Esophagus squamous epithelium (tissue), 5 donors: ENCODE measurements at regions not wholly inside any gene's neighbourhood (a gene's known extent, or its start where the extent isn't known, plus 50 kb on each side); places are given as distances from the start of the nearest gene placed in this dataset.
"Not testable (repeated sequence)": the region's sequence is repeated elsewhere in the genome, so short reads cannot be mapped to it uniquely, and the experiment has no call there.

Experiments used
- DNase-seq: peaks from one replicate; lab custom pipeline; 2025; lab: John Stamatoyannopoulos, UW
- H3K27ac ChIP-seq, 4 donors: fragments of 200-600 bp; sonication (generic); one replicate each; pipeline ENCODE4 v1.5.1; 2016 to 2019; ENCODE audit warnings: mild to moderate bottlenecking in 1 of 4
- H3K27me3 ChIP-seq, 4 donors: fragments of 200-600 bp; sonication (generic); 1 replicate in 3 of 4; 2 replicates in 1 of 4; pipeline versions ENCODE4 v1.5.1 to v1.6.0; 2017 to 2021; ENCODE audit warnings: antibody characterized with exemption in 1 of 4
- H3K36me3 ChIP-seq, 3 donors: fragments of 200-600 bp; sonication (generic); one replicate each; pipeline ENCODE4 v1.5.1; 2016 to 2019
- H3K4me1 ChIP-seq, 3 donors: fragments of 200-600 bp; sonication (generic); one replicate each; pipeline ENCODE4 v1.5.1; 2017 to 2019
- H3K4me3 ChIP-seq, 4 donors: fragments of 200-600 bp; sonication (generic); 1 replicate in 3 of 4; 2 replicates in 1 of 4; pipeline ENCODE4 v1.5.1; 2016 to 2019; ENCODE audit warnings: mild to moderate bottlenecking in 2 of 4, moderate library complexity in 1 of 4
- H3K9me3 ChIP-seq, 3 donors: fragments of 200-600 bp; sonication (generic); one replicate each; pipeline ENCODE4 v1.5.1; 2016 to 2019
- CTCF ChIP-seq, 6 experiments: fragments of 450-650 bp in 4 of 6; fragments of 200-600 bp in 2 of 6; sonication (generic) in 2 of 6; IDR thresholded peaks; one replicate each; pipeline ENCODE4 v1.5.1; 2016 to 2019; ENCODE audit warnings: antibody characterized with exemption in 6 of 6, mild to moderate bottlenecking in 4 of 6, moderate library complexity in 4 of 6
- POLR2A ChIP-seq, 4 donors: fragments of 450-650 bp; IDR thresholded peaks; one replicate each; pipeline ENCODE4 v1.6.1; 2017; ENCODE audit warnings: antibody characterized with exemption in 4 of 4, mild to moderate bottlenecking in 4 of 4, moderate library complexity in 3 of 4
- WGBS, 2 donors: methylation state at CpG; one replicate each; pipeline ENCODE4 v1.1.5; 2018; 5-methylcytosine and 5-hydroxymethylcytosine counted together
- intact Hi-C: fragments of 100-400 bp; cut with DNase I; formaldehyde crosslinking; loops from one replicate; pipeline ENCODE4 v1.15.0; 2022
- donor health status: DM: yes; HTN: yes; CAD: no.

- no peaks in the 10 kb centered on the region for H3K27me3 ChIP-seq
- no peaks in the 10 kb centered on the region for H3K4me1 ChIP-seq
- no peak for DNase-seq
- intact Hi-C loops: no loop called here
- no peak overlapping the region for H3K27ac ChIP-seq
- TF ChIP-seq POLR2A (IDR thresholded peaks at IDR 0.05) (no peak), CTCF (IDR thresholded peaks at IDR 0.05) (peak in 1 of 6 experiments; percentile 9)
- no peaks in the 10 kb centered on the region for H3K9me3 ChIP-seq
- no peaks in the 10 kb centered on the region for H3K36me3 ChIP-seq
- 89 to 92% methylated on average over 3 of the region's 3 CpGs for WGBS, 2 donors
- H3K4me3 ChIP-seq: no peak overlapping the region
These were observed 460.7 kb upstream of the MEIS1 start for GRCh38 chr2:65974067-65974723.

GRCh38 chr2:65969161-65969560, 465.8 kb upstream of the MEIS1 start:
- no peak for DNase-seq
- 63 to 84% methylated on average over 1 to 3 of the region's 3 CpGs for WGBS, 2 donors
- H3K27ac ChIP-seq: no peak overlapping the region

GRCh38 chr2:65963303-65963702, 471.6 kb upstream of the MEIS1 start:
- H3K27me3 ChIP-seq, intact Hi-C loops, H3K36me3 ChIP-seq, H3K4me1 ChIP-seq, H3K9me3 ChIP-seq, DNase-seq, H3K27ac ChIP-seq, H3K4me3 ChIP-seq: not testable (repeated sequence)
- 88% methylated on average over 4 of the region's 5 CpGs; no CpG with 5 or more reads in 1 of the 2 donors for WGBS, 2 donors

More at GRCh38 chr2:65969161-65969560, 465.8 kb upstream of the MEIS1 start:
- no peaks in the 10 kb centered on the region for H3K27me3 ChIP-seq
- no peaks in the 10 kb centered on the region for H3K36me3 ChIP-seq
- TF ChIP-seq POLR2A (IDR thresholded peaks at IDR 0.05): no peak
- TF ChIP-seq CTCF (IDR thresholded peaks at IDR 0.05): no peak
- H3K9me3 ChIP-seq: no peaks in the 10 kb centered on the region
- H3K4me1 ChIP-seq: no peaks in the 10 kb centered on the region
- H3K4me3 ChIP-seq: no peak overlapping the region
- intact Hi-C loops: no loop called here

- no peak for DNase-seq
- TF ChIP-seq CTCF (IDR thresholded peaks at IDR 0.05) (no peak), POLR2A (IDR thresholded peaks at IDR 0.05) (no peak)
- no peaks in the 10 kb centered on the region for H3K9me3 ChIP-seq
- intact Hi-C loops: no loop called here
- H3K4me3 ChIP-seq: no peak overlapping the region
- WGBS, 2 donors: 45 to 56% methylated on average over 4 of the region's 4 CpGs
- H3K27ac ChIP-seq: no peak overlapping the region
- peaks cover 0 to 6% (median 0%) of the 10 kb centered on the region in 4 donors for H3K27me3 ChIP-seq
- no peaks in the 10 kb centered on the region for H3K36me3 ChIP-seq
- no peaks in the 10 kb centered on the region for H3K4me1 ChIP-seq
These were observed 474.0 kb upstream of the MEIS1 start for GRCh38 chr2:65960953-65961352.

- Histone ChIP-seq H3K4me3 (no peak overlapping the region), H3K27ac (no peak overlapping the region), H3K4me1 (no peaks in the 10 kb centered on the region), H3K36me3 (no peaks in the 10 kb centered on the region), H3K27me3 (peaks cover 0 to 6% (median 0%) of the 10 kb centered on the region in 4 donors), H3K9me3 (no peaks in the 10 kb centered on the region)
- intact Hi-C loops: no loop called here
- no peak for TF ChIP-seq POLR2A (IDR thresholded peaks at IDR 0.05)
- no peak for TF ChIP-seq CTCF (IDR thresholded peaks at IDR 0.05)
- no peak for DNase-seq
- 83 to 84% methylated on average over 5 of the region's 5 CpGs for WGBS, 2 donors
These were observed 477.0 kb upstream of the MEIS1 start for GRCh38 chr2:65957886-65958285.
